ENCODE measurements at regions not wholly inside any gene's neighbourhood (a gene's known extent, or its start where the extent isn't known, plus 50 kb on each side); places are given as distances from the start of the nearest gene placed in this dataset.

DNA sequence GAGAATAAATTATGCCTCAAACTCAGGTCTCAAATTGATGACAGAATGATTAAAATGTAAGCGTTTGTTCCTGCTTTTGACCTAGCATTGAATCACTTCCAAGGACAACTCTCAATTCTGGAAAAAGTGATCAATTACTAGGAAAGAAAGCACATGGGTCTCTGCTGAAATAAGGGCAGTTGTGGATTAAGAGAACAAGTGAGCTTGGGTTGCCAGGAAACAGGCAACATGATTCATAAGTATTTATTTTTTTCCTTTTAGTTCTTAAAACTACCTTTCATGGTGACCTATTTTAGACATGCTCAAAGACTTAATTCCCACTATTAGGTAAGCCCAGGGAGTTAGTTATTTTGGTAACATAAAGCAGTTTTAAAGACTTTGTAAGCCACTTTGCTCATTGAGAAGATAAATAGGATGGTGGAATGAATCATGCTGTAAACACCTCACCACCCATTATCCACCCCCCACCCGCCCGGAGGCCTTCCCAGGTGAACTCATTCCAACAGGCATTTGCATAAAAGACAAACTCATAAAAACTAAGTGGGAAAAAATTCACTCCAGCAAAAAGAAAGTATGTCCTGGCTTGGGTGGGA is 728.3 kb downstream of the SORCS1 start:
- Histone ChIP-seq H3K23me2 (ENCODE audit: low read depth, low read length) (no peaks in the 10 kb centered on the region), H2BK5ac (ENCODE audit: low read depth, low read length) (no peak overlapping the region), H3K27me3 (replicated peaks in 1 of 4; ENCODE audit: control insufficient read depth in 3 of 4, extremely low read depth in 1 of 4, insufficient read depth in 3 of 4, low read length in 3 of 4) (peaks cover 0 to 1% (median 0%) of the 10 kb centered on the region in 4 experiments; a peak in 1 of 7 replicates), H3K36me3 (ENCODE audit: control insufficient read depth in 2 of 4, insufficient read depth in 4 of 4, low read length in 3 of 4) (no peaks in the 10 kb centered on the region), H2BK120ac (replicated peaks; ENCODE audit: low read depth, low read length) (no peak overlapping the region), H3K18ac (ENCODE audit: extremely low read depth, low read length) (no peak overlapping the region), H3K14ac (ENCODE audit: insufficient read length) (no peak overlapping the region), H2AFZ (ENCODE audit: low read length) (no peak overlapping the region), H3K9ac (replicated peaks in 1 of 4; ENCODE audit: extremely low read depth in 1 of 4, low read depth in 3 of 4, low read length in 3 of 4) (no peak overlapping the region), H4K5ac (ENCODE audit: insufficient read length, low read depth, low read length) (no peak overlapping the region), H4K91ac (replicated peaks; ENCODE audit: insufficient read length, low read length) (no peak overlapping the region), H3K79me1 (ENCODE audit: low read depth, low read length) (no peaks in the 10 kb centered on the region), H2BK12ac (ENCODE audit: low read depth, low read length) (no peak overlapping the region), H3K4me3 (ENCODE audit: extremely low read depth in 1 of 4, insufficient read depth in 2 of 4, low read depth in 3 of 4, low read length in 4 of 4) (no peak overlapping the region), H4K20me1 (replicated peaks in 1 of 2; ENCODE audit: control insufficient read depth in 1 of 2, insufficient read depth in 2 of 2, low read length in 2 of 2) (no peaks in the 10 kb centered on the region), H3K9me3 (ENCODE audit: insufficient read depth in 2 of 2, low read depth in 1 of 2, low read length in 1 of 2) (no peaks in the 10 kb centered on the region), H2AK5ac (ENCODE audit: low read depth, low read length) (no peak overlapping the region), H3K4me2 (ENCODE audit: insufficient read depth in 1 of 2, low read depth in 2 of 2, low read length in 2 of 2) (no peak overlapping the region), H3K4me1 (replicated peaks in 1 of 4; ENCODE audit: control insufficient read depth in 3 of 4, insufficient read depth in 4 of 4, low read length in 3 of 4) (0 out of 7 replicates have a peak, but pooled peaks cover 0 to 3% (median 0%) of the 10 kb centered on the region in 4 experiments), H2BK15ac (ENCODE audit: low read length) (no peak overlapping the region), H2BK20ac (ENCODE audit: low read length) (no peak overlapping the region), H3K27ac (ENCODE audit: low read depth, low read length) (no peak overlapping the region), H3K23ac (ENCODE audit: insufficient read length) (no peak overlapping the region), H3K79me2 (ENCODE audit: control insufficient read depth in 1 of 2, insufficient read depth in 2 of 2, low read length in 2 of 2) (no peaks in the 10 kb centered on the region), H3K56ac (replicated peaks; ENCODE audit: insufficient read length, low read depth, low read length) (no peak overlapping the region), H3K4ac (replicated peaks; ENCODE audit: insufficient read length, low read depth, low read length) (no peak overlapping the region), H4K8ac (ENCODE audit: extremely low read depth, insufficient read depth, low read length) (no peak overlapping the region)
- DNase-seq (ENCODE audit: low read depth in 1 of 2, low spot score in 2 of 2) (no peak), FAIRE-seq (no peak)
- CTCF ChIA-PET (ENCODE audit: partially characterized antibody): no interaction called here
- POLR2A ChIA-PET (ENCODE audit: partially characterized antibody): no interaction called here
- WGBS, 2 experiments (ENCODE audit: extremely low coverage in 1 of 2, insufficient coverage in 1 of 2, insufficient read length in 1 of 2, insufficient replicate concordance in 2 of 2, low coverage in 1 of 2, low lambda C conversion rate in 2 of 2, missing lambda C conversion rate in 1 of 2): 89% methylated on average over 3 of the region's 3 CpGs; no CpG with 5 or more reads in 1 of the 2 experiments
- TF ChIP-seq POLR2AphosphoS5 (IDR thresholded peaks at IDR 0.05; ENCODE audit: low read depth, low read length): no peak
- no peak for TF ChIP-seq TEAD4 (IDR thresholded peaks at IDR 0.05; ENCODE audit: low read depth, low read length)
- no peak for TF ChIP-seq GTF2F1 (IDR thresholded peaks at IDR 0.05; ENCODE audit: borderline replicate concordance, low read depth, low read length)
- no peak for TF ChIP-seq KDM1A (IDR thresholded peaks at IDR 0.05; ENCODE audit: borderline replicate concordance, low read length)
- TF ChIP-seq SIRT6 (IDR thresholded peaks at IDR 0.05; ENCODE audit: low read length): no peak
- no peak for TF ChIP-seq RAD21 (IDR thresholded peaks at IDR 0.05 in 1 of 2, conservative IDR thresholded peaks at IDR 0.05 in 1 of 2; ENCODE audit: low read depth in 2 of 2, low read length in 2 of 2)
- TF ChIP-seq, protein P1, sequence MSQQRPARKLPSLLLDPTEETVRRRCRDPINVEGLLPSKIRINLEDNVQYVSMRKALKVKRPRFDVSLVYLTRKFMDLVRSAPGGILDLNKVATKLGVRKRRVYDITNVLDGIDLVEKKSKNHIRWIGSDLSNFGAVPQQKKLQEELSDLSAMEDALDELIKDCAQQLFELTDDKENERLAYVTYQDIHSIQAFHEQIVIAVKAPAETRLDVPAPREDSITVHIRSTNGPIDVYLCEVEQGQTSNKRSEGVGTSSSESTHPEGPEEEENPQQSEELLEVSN (IDR thresholded peaks at IDR 0.05): no peak
- no peak for TF ChIP-seq KDM5A (IDR thresholded peaks at IDR 0.05; ENCODE audit: low read length)
- TF ChIP-seq TAF7 (optimal IDR thresholded peaks at IDR 0.05; ENCODE audit: borderline replicate concordance, low read depth, low read length): no peak
- no peak for TF ChIP-seq CTBP2 (IDR thresholded peaks at IDR 0.05; ENCODE audit: borderline replicate concordance, insufficient read depth, insufficient read length, low read length)
- no peak for TF ChIP-seq BCL11A (IDR thresholded peaks at IDR 0.05; ENCODE audit: low read depth in 2 of 2, low read length in 2 of 2)
- no peak for TF ChIP-seq POU5F1 (IDR thresholded peaks at IDR 0.05; ENCODE audit: low read depth, low read length)
- no peak for TF ChIP-seq FOSL1 (IDR thresholded peaks at IDR 0.05; ENCODE audit: insufficient read depth, low read depth, low read length)
- no peak for TF ChIP-seq BACH1 (IDR thresholded peaks at IDR 0.05; ENCODE audit: low read length)
